HEK293 (cell line): ENCODE measurements at regions not wholly inside any gene's neighbourhood (a gene's known extent, or its start where the extent isn't known, plus 50 kb on each side); places are given as distances from the start of the nearest gene placed in this dataset.

Experiments used
- CTCF ChIP-seq: fragments of 450-650 bp; formaldehyde crosslinking; IDR thresholded peaks from 2 replicates; pipeline ENCODE4 v1.5.1; 2016; ENCODE audit warnings: missing biosample characterization, missing genetic modification characterization
- REST ChIP-seq: fragments of 450-650 bp; formaldehyde crosslinking; IDR thresholded peaks from 2 replicates; pipeline ENCODE4 v1.5.1; 2016; ENCODE audit warnings: missing biosample characterization, missing genetic modification characterization
- YY1 ChIP-seq: fragments of 450-650 bp; formaldehyde crosslinking; IDR thresholded peaks from 2 replicates; pipeline ENCODE4 v1.5.1; 2018; ENCODE audit warnings: missing biosample characterization, missing genetic modification characterization
- ZBTB49 ChIP-seq: fragments of 450-650 bp; formaldehyde crosslinking; IDR thresholded peaks from 2 replicates; pipeline ENCODE4 v1.5.1; 2016; ENCODE audit warnings: missing biosample characterization, missing genetic modification characterization, low read depth
- ZNF335 ChIP-seq: fragments of 450-650 bp; formaldehyde crosslinking; conservative IDR thresholded peaks from 2 replicates; pipeline ENCODE4 v1.5.1; 2016; ENCODE audit warnings: missing biosample characterization, missing genetic modification characterization
- ZNF416 ChIP-seq: fragments of 450-650 bp; formaldehyde crosslinking; IDR thresholded peaks from 2 replicates; pipeline ENCODE4 v1.5.1; 2016; ENCODE audit warnings: missing biosample characterization, missing genetic modification characterization
- ZNF510 ChIP-seq: fragments of 450-650 bp; formaldehyde crosslinking; IDR thresholded peaks from 2 replicates; pipeline ENCODE4 v1.5.1; 2018; ENCODE audit warnings: mild to moderate bottlenecking, missing genetic modification characterization, missing biosample characterization; ENCODE audit not compliant: insufficient replicate concordance
- ZNF529 ChIP-seq: fragments of 450-650 bp; formaldehyde crosslinking; IDR thresholded peaks from 2 replicates; pipeline ENCODE4 v1.5.1; 2017; ENCODE audit warnings: missing genetic modification characterization, missing biosample characterization; ENCODE audit not compliant: insufficient replicate concordance
- ZNF830 ChIP-seq: fragments of 450-650 bp; IDR thresholded peaks from 2 replicates; pipeline ENCODE4 v1.5.0; 2018; ENCODE audit warnings: missing biosample characterization, missing genetic modification characterization, low read depth, mild to moderate bottlenecking, moderate library complexity
- TF ChIP-seq, protein P1 (sequence below): fragments of 450-650 bp; formaldehyde crosslinking; IDR thresholded peaks from 2 replicates; pipeline ENCODE4 v1.5.1; 2016; ENCODE audit warnings: missing biosample characterization, missing genetic modification characterization

- TF ChIP-seq ZNF510 (tag by site-specific recombination) (no peak), ZBTB49 (tag by site-specific recombination) (no peak), REST (no peak), CTCF (tag by site-specific recombination) (no peak), ZNF335 (tag by site-specific recombination) (no peak), ZNF830 (no peak), ZNF529 (tag by site-specific recombination) (no peak), YY1 (tag by site-specific recombination) (no peak), ZNF416 (tag by site-specific recombination) (no peak)
- TF ChIP-seq, protein P1, sequence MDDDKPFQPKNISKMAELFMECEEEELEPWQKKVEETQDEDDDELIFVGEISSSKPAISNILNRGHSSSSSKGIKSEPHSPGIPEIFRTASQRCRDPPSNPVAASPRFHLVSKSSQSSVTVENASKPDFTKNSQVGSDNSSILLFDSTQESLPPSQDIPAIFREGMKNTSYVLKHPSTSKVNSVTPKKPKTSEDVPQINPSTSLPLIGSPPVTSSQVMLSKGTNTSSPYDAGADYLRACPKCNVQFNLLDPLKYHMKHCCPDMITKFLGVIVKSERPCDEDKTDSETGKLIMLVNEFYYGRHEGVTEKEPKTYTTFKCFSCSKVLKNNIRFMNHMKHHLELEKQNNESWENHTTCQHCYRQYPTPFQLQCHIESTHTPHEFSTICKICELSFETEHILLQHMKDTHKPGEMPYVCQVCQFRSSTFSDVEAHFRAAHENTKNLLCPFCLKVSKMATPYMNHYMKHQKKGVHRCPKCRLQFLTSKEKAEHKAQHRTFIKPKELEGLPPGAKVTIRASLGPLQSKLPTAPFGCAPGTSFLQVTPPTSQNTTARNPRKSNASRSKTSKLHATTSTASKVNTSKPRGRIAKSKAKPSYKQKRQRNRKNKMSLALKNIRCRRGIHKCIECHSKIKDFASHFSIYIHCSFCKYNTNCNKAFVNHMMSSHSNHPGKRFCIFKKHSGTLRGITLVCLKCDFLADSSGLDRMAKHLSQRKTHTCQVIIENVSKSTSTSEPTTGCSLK (tag by site-specific recombination) = no peak
Measured at GRCh38 chr6:144796070-144796469, 510.9 kb downstream of the UTRN start.
